ENCODE measurements at regions not wholly inside any gene's neighbourhood (a gene's known extent, or its start where the extent isn't known, plus 50 kb on each side); places are given as distances from the start of the nearest gene placed in this dataset.
"Not testable (repeated sequence)": the region's sequence is repeated elsewhere in the genome, so short reads cannot be mapped to it uniquely, and the experiment has no call there.

DNA sequence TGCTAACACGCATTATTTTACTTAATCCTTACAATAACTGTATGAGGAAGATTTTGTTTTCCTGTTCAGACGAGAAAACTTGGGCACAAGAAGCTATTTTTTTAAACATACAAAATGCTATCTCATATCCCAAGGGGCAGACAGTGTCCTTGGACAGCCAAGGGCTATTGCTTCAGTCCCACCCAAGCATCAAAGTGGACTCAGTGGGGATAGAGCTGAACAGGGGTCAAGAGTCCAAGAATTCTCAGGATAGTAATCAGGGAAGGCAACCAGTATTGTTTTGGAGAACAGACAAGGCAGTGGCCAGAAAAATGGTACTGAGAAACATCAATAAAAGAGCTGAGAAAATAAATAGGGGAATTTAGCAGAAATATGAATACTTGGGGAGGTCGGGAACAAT is 465.7 kb downstream of the PLPP3 start:
- DNase-seq (ENCODE audit: low read depth) = no peak

DNA sequence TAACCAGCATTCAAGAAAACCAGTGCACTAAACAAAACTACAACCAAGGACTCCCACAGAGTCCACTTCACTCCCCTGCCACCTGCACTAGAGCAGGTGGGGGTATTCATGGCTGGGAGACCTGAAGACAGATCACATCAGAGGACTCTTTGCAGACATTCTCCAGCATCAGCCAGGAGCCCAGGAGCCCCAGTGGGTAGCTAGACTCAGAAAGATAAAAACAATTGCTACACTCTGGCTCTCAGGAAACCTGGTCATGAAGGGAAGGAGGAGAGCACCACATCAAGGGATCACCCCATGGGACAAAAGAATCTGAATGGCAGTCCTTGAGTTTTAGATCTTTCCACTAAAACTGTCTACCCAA is 472.1 kb downstream of the PLPP3 start:
- no peak for DNase-seq (ENCODE audit: low read depth)

DNA sequence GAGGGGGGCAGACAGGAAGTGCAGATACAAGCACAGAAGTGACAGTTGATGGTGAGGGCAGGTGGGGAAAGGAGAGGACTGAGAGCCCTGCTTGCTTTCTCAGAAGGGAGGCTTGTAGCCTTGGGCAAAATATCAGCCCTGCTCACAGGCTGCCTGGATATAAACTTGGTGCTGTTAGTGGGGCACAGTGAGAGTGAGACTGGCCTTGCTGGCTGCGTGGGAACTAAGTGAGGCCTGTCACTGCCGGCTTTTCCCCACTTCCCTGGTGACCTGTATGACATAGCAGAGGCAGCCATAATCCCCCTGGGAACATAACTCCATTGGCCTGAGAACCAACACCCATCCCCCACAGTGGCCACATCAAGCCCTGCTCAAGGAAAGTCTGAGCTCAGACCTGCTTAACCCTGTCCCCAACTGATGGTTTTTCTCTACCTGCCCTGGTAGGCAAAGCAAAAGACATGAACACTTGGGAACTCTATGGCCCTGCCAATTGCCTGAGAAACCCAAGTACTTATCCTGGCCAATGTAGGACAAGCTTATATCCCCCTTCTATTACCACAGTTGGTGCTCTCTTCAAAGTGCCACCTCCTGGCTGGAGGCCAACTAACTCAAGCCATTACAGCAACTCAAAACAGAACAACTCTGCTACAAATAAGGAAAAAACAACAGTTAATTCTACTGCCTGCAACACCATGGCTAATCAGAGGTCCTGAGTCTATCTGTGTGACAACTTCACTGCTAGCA is 472.7 kb downstream of the PLPP3 start:
- no peak for DNase-seq (ENCODE audit: low read depth)

DNA sequence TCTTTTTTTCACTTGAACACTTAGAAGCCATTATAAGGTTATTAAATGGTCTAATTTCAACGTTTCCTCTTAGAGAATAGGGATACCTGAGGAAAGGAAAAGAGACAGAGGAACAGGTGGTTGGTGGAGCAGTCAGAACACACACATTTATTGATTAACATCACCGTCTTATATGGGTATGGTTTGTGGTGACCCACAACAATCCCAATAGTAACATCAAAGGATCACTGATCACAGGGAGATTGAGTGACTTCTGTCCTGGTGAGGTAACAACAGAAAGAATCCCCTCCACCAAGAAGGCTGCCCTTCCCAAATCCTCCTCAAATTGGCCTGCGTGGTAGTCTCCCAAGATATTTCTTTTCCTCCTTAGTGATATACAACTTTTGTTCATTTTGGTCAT is 474.0 kb downstream of the PLPP3 start:
- no peak for DNase-seq (ENCODE audit: low read depth)

DNA sequence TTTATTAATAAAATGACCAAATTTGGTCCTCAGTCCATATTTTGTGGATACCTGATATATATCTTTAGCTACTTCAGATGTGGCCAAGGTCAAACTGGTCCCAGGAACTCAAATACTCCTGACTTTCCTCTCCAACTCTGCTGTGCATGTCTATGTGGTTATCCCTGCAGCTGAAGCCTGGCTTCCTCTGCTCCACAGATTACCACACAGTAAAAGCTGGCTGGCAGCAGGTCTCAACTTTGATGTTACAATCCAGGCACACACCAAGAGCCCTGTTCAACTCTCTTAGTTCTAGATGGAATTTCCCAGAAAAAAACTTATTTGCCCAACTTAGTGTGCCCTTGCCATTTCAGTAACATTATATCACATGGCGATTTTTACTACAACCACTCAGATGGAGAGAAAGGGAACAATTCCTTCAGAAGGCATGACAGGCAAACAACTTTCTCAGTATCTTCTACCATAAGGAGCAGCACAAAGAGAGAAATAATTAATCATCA is 479.5 kb downstream of the PLPP3 start:
- DNase-seq (ENCODE audit: low read depth) = no peak

DNA sequence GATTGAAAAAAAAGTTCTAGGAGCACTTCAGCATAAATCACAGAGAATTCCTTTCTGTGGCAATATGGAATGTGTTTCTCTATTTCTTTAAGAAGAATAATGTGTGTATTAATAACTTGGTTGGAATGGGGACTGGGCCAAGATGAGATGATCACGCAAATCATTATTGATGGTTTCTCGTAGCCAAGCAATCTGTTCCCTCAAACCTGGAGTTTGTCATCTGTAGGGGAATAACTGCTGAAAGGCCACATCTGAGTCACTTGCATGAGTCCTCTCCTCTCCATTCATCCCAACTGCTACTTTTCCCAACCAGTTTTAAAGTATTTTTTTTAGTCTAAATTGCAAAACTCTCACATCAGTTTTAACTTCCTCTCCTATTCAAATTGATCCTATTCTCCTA is 480.4 kb downstream of the PLPP3 start:
- no peak for DNase-seq (ENCODE audit: low read depth)

DNA sequence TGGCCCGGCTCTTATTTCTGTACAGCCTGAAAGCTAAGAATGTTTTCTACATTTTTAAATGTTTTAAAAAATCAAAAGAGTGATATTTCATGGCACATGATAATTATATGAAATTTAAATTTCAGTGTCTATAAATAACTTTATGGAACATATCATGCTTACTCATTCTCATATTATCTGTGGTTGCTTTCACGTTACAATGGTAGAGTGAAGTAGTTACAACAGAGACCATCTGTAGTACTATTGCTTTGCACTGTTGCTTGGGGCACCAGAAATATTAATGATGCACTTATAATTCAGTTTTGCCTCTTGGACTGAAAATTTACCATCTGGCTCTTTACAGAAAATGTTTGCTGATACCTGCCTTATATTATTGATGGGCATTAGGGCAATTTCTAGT is 481.6 kb downstream of the PLPP3 start:
- no peak for DNase-seq (ENCODE audit: low read depth)

DNA sequence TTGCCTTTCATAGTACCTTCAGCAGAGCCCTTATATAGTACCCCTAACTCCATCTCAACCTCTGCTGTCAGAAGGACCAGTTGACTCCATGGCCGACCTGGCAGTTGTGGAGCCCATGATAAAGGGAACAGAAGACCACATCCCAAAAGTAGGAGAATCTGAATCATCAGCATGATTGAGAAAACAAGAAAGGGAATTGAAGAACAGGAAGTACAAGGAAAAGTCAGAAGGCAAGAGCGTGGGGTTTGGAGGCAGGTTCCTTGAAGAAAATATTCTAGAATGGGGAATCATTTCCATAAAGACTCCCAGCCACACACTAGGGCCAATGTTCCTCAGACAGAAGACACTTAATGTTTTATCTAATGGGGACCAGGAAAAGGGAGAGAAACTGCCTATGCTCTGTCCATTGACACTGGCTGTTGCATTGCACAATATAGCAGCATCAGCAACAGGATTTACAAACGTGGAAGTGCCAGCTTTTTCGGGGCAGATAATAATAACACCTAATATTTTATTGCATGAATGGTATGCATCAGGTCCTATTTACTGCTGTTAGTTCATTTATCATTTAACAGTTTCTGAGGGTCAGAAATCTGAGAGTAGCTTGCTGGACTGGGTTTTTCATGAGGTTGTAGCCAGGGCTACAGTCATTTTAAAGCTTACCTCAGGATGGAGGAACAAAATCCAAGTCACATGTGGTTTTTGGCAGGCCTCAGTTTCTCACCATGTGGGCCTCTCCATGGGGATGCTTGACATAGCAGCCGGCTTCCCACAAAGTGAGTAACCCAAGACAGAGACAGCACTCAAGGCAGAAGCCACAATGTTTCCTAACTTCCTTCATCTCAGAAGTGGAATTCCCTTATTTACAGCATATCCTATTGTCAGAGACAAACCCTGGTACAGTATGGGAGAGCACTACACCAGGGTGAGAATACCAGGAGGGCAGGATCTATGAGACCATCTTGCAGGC is 483.4 kb downstream of the PLPP3 start:
- DNase-seq (ENCODE audit: low read depth) = no peak

DNA sequence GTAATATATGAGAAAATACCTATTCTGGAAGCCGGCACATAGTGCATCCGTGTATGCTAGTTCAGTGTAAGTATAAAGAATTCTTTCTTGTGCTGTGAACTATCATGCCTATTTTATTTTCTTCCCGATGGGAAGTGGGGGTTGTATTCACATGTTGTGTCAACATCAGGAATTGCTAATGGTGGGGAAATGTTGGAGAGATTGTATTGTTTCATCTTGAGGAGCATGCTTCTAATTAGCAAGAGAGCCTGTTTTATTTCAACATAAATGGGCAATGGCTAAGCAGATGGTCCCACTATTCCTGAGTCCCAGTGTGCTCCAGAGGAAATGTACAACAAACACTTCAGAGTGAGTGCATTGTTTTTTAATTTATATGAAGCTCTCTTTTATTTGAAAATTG is 485.2 kb downstream of the PLPP3 start:
- DNase-seq (ENCODE audit: low read depth) = no peak

DNA sequence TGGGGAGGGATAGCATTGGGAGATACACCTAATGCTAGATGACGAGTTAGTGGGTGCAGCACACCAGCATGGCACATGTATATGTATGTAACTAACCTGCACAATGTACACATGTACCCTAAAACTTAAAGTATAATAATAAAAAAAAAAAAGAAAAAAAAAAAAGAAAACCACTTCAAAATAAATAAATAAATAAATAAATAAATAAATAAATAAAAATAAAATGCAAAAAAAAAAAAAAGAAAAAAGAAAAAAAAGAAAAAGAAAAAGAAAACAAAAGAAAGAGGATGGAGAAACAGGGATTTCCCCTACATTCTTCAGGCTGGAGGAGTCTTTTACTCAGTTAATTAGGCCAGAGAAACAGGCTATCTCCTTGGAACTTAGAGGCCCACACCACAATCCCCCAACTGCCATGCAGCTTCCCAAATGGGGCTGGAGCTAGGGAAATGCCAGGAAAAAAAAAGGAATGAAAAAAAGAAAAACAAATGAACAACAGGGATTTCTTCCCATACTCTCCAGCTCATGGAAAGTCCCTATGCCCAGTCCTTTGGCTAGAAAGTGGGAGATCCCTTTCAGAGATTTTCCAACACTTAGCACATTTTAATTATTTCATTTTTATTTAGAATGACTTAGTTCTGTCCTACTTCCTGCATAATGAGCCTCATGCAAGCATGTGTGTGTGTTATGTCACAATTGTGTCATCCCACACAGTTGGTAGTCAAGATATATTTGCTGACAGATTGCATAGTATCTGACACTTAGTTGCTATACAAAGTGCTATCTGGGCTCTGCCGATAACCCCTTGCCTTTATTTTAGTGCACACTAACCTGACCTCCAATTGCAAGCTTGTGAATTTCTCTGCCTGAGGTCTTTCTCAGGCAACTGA is 486.4 kb downstream of the PLPP3 start:
- no peak for DNase-seq (ENCODE audit: low read depth)

DNA sequence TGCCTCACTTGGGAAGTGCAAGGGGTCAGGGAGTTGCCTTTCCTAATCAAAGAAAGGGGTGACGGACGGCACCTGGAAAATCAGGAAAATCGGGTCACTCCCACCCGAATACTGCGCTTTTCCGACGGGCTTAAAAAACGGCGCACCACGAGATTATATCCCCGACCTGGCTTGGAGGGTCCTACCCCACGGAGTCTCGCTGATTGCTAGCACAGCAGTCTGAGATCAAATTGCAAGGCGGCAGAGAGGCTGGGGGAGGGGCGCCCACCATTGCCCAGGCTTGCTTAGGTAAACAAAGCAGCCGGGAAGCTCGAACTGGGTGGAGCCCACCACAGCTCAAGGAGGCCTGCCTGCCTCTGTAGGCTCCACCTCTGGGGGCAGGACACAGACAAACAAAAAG is 489.5 kb downstream of the PLPP3 start:
- not testable (repeated sequence) for DNase-seq (ENCODE audit: low read depth)

DNA sequence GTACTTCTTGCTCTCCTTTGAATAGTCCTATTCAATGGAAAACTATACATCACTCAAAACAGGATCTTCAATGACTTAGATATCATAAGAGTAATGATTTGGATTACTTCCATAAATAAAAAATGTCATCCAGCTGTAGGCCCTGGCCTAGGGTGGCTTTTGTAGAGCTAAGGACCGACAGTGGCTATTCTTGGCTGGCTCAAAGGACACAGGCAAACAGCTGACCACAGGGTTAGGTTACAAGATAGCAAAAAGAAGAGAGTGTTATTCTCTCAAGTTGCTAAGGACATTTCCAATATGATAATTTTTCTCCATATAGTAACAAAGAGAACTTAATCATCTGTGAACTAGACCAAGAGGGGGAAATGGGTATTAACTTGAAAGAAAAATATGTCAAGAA is 495.1 kb downstream of the PLPP3 start:
- DNase-seq (ENCODE audit: low read depth) = no peak

DNA sequence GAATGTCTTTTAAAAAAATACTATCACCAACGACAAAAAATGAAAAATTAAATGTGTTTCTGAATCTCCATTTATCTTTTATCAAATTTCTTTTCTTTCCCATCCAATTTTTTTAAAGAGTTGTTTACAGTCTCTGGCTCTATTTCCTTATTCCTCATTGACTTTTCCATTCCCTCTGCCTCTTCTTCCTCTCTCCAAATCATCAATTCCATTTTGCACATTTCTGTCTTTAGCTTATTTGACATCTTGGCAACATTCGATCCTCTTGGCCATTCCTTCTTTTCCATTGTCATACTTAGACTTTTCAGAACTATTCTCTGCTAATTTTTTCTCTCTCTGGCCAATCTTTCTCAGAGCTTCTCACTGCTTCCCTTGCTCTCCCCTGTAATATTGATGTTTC is 497.6 kb downstream of the PLPP3 start:
- no peak for DNase-seq (ENCODE audit: low read depth)

DNA sequence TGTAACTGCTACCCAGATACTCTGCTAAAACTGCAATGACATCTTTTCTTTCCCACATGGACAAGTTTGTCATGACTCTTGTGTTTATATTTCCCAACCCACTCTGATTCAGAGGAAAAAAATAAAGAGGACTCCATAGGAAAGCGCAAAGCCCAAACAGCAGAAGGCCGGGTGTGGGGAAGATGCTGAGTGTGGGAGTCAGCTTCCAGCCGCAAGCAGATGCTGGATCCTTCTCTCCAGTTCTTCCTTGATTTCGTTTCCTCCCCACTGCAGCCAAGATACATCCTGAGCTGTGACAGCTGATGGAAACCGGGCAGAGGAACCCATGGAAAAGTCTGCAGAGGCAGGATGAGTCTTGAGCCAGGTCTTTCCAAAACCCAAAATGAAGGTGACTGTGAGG is 498.2 kb downstream of the PLPP3 start:
- no peak for DNase-seq (ENCODE audit: low read depth)

DNA sequence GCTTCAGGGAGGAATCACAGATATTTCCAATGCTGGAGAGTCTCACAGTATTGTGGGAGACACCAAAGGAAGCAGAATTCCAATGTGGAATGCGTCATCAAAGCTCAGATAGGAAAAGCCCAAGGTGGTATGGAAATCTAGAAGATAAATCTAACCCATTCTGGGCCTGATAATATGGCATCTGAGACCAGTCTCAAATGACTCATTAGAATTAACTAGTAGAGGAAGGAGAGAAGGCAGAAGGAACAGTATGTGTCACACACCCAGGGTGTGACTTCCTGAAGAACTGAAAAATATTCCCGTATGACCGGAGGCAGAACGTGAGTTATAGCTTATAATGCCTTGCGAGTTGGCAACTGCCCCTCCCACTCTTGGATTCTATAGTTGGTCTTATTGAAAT is 499.2 kb downstream of the PLPP3 start:
- no peak for DNase-seq (ENCODE audit: low read depth)

DNA sequence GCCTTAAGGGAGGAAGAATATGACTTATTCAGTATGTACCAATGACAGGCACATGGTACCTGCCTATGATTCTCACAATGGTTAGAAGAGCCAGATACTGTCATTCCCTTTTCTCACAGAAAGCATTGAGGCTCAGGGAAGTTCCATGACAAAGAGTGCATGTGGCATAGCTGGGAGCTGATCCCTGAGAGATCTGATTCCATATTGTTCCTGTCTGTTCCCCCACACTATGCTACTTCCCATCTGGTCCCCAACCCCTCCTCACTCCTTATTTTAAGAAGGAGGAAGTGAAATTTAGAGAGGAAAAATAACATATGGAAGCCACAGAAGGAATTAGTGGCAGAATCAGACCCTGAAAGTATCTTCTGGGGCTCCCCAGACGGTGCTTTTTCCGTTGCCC is 500.0 kb downstream of the PLPP3 start:
- DNase-seq (ENCODE audit: low read depth) = no peak

DNA sequence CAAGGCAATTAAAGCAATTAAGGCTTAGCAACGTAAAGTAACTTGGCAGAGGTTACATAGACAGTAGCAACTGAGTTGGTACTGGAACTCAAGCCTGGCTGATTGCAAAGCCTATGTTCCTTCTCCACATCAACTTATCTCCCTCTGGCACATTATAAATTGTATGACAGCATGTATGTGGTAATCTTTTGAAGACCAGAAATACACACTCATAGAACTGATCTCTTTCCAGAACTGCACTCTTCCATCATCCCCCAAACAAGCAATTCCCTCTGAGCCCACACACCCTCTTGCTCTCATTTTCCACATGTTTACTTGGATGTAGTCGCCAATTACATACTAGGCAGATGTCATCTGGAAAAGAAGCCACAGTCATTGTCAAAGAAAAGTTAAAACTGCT is 502.2 kb downstream of the PLPP3 start:
- DNase-seq (ENCODE audit: low read depth) = no peak

DNA sequence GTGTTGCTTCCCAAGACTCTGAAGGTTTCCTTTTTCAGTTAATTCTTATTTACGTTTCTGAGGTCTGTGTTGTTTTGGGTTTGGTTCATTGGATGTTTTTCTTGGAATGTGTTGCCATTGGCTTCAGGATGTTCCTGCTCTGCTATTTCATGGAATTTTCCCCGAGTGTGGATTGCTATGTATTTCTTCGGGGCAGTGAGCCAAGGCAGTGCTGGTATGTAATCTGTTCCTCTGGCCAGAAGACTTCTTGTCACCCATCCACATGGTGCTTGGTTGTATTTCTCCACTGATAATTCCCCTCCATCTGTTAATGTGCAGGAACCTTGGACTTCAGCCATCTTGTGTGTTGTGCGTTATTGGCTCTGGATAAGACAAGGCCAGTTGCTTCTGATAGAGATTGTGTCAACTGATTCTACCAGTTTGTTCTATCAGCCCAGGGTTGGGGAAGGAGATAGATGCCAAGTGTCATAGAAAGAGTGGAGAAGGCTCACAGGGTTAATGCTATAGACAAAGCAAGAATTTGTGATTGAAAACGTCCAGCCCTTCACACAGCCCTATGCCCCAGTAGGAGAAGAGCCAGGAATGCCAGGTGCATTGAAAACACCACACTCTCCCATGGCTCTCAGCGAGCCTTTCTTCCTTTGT is 505.2 kb downstream of the PLPP3 start:
- no peak for DNase-seq (ENCODE audit: low read depth)

DNA sequence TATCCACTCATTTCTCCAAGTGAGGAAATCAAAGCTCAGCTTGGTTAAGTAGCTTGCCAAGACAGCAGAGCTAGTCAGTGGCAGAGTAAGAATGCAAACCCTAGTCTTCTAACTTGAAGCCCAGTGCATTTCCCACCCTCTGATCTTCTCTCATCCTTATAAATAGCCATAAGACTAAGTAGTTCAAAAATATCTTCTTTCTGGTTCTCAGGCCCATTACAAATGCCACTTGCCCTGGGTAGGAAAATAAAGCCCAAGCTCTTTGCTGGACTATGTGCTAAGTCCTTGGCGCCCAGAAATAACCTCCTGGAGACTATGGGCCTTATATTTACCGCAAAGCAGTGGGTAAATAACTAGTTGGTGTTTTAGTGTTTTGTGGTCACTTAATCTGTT is 505.8 kb downstream of the PLPP3 start:
- no peak for DNase-seq (ENCODE audit: low read depth)

DNA sequence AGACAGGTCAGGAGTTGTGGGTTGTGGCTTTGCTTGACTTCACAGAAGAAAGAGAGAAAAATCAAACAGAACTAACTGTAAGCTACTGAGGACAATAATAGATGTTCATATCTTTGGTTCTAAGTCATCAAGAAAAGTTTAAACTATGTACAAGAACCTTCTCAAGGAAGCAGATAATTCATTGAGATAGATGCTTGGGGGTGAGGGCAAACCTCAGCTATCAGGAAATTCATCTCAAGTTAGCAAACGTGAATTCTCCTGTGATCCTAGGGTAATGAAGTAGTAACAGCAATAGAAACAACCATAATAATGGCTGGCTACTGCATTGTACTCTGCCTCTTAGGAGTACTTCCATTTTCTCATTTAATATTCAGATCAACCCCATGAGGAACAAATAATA is 506.2 kb downstream of the PLPP3 start:
- no peak for DNase-seq (ENCODE audit: low read depth)

DNA sequence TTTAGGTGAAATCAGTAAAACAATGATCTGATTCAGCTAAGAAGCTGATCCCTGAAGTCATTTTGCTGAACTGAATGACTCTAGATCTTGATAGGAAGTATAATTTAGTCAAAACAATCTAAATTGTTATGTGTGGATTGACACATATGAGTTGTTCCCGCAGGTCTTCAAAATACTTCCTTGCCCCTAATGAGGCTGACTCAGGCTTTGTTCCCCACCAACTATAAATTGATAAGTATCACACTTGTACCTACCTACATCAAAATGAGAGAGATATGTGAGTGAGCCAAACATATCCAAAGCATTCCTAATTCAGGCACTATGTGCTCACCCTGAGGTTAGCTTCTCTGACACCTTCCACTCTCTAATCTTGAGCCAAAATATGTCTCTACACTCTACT is 507.1 kb downstream of the PLPP3 start:
- no peak for DNase-seq (ENCODE audit: low read depth)

DNA sequence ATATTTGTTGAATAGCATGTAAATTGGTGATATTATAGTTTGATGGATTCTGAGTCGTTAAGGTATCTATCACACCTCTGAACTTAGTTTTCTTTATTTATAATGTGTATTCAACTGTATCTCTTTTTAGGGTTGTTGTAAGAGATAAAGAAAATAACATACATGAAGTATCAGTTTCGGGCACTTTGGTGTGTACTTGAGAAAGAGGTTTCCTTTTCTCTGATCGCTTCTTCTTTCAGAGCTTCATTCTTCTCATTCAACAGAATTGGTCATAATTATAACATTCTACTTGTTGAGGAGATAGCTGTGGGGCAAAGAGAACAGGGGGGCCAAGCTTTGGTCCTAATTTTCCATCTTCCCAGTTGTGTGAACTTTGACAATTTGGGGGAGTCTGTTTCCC is 508.0 kb downstream of the PLPP3 start:
- no peak for DNase-seq (ENCODE audit: low read depth)
